Small intestine (tissue), 7 donors: ENCODE measurements at regions not wholly inside any gene's neighbourhood (a gene's known extent, or its start where the extent isn't known, plus 50 kb on each side); places are given as distances from the start of the nearest gene placed in this dataset.

Experiments used
- DNase-seq, 2 donors: peaks; one replicate each; pipeline versions ENCODE4 v3.0.0 to v3.0.0-alpha.2; 2013
- FAIRE-seq: peaks from 2 replicates; lab custom pipeline; 2012; peaks lifted over from hg19 to GRCh38; lab: Jason Lieb, UNC
- H3K27ac ChIP-seq, 3 donors: one replicate each; pipeline ENCODE4 v1.5.1; 2013; ENCODE audit warnings: low read length in 2 of 3, mild to moderate bottlenecking in 2 of 3, control low read depth in 1 of 3, inconsistent platforms in 1 of 3, low read depth in 1 of 3, moderate library complexity in 1 of 3
- H3K27me3 ChIP-seq, 3 donors: one replicate each; pipeline ENCODE4 v1.6.1; 2013; ENCODE audit warnings: low read length in 3 of 3, inconsistent platforms in 1 of 3; ENCODE audit not compliant: control insufficient read depth in 3 of 3, insufficient read depth in 3 of 3
- H3K36me3 ChIP-seq, 3 donors: one replicate each; pipeline ENCODE4 v1.6.1; 2013; ENCODE audit warnings: low read length in 3 of 3, inconsistent platforms in 1 of 3, low read depth in 1 of 3, mild to moderate bottlenecking in 1 of 3, moderate library complexity in 1 of 3; ENCODE audit not compliant: control insufficient read depth in 3 of 3, insufficient read depth in 2 of 3
- H3K4me1 ChIP-seq, 3 donors: one replicate each; pipeline ENCODE4 v1.6.1; 2013; ENCODE audit warnings: low read length in 2 of 3, inconsistent platforms in 1 of 3, low read depth in 1 of 3, mild to moderate bottlenecking in 1 of 3, moderate library complexity in 1 of 3; ENCODE audit not compliant: control insufficient read depth in 3 of 3, insufficient read depth in 2 of 3
- H3K4me3 ChIP-seq, 3 donors: one replicate each; pipeline ENCODE4 v1.5.1; 2013; ENCODE audit warnings: low read length in 3 of 3, control low read depth in 1 of 3, inconsistent platforms in 1 of 3, low read depth in 1 of 3, mild to moderate bottlenecking in 1 of 3, moderate library complexity in 1 of 3
- H3K9me3 ChIP-seq, 2 donors: one replicate each; pipeline ENCODE4 v1.6.1; 2013; ENCODE audit warnings: low read depth in 1 of 2, low read length in 1 of 2; ENCODE audit not compliant: control insufficient read depth in 2 of 2, insufficient read depth in 1 of 2
- WGBS, 3 donors: extraction: QIAGEN DNeasy Blood & Tissue Kit; methylation state at CpG; one replicate each; pipeline ENCODE4 v1.1.7; 2013; 5-methylcytosine and 5-hydroxymethylcytosine counted together
- donor health status: healthy with polysubstance abuse.
- donor health status: control.
- donor health status: control.
- donor health status: Bipolar disorder and iron deficiency.
- donor health status: healthy.

DNA sequence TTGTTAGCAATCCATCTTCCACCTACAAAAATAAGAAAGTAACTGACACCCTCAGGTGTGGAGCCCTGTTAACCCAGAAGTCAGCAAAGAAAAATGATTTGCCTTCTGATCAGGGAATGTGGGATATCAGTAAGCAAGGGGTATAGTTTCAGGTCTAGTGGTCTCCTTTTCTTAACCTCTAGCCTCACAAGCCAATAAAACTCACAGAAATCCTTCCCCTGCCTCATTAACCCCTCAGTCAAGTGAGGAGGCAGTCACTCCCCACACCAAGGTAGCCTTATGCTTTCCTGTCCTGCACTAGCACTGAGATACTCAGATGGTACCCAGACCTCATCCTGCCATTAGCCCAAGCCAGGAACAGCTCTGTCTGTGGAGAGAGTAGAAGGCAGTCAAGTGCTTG, 103.4 kb upstream of the VASH1 start:
- H3K9me3 ChIP-seq = peaks cover 0 to 14% of the 10 kb centered on the region in 2 donors
- FAIRE-seq (no peak), DNase-seq (no peak)
- H3K27ac ChIP-seq = no peak overlapping the region
- no peaks in the 10 kb centered on the region for H3K36me3 ChIP-seq
- H3K27me3 ChIP-seq = peaks cover 0 to 2% (median 0%) of the 10 kb centered on the region in 3 donors
- H3K4me1 ChIP-seq = no peaks in the 10 kb centered on the region
- no peak overlapping the region for H3K4me3 ChIP-seq

DNA sequence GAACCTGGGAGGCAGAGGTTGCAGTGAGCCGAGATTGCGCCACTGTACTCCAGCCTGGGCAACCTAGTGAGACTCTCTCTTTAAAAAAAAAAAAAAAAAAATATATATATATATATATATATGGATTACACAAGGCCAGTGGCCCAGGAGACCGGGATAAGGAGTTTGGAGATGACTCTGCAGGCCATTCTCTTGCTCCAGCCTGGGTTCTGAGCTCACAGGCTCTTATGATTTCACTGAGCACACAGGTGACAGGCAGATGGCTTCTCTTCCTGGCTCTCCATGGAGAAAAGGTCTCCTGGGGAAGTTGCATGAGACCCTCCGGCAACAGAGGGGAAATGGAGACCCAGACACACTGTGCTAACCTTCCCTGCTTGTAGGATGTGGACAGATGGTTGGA, 98.7 kb upstream of the VASH1 start:
- WGBS, 3 donors = 69 to 86% (median 72%) methylated on average over 4 of the region's 4 CpGs
- FAIRE-seq = no peak
- no peak overlapping the region for H3K27ac ChIP-seq

DNA sequence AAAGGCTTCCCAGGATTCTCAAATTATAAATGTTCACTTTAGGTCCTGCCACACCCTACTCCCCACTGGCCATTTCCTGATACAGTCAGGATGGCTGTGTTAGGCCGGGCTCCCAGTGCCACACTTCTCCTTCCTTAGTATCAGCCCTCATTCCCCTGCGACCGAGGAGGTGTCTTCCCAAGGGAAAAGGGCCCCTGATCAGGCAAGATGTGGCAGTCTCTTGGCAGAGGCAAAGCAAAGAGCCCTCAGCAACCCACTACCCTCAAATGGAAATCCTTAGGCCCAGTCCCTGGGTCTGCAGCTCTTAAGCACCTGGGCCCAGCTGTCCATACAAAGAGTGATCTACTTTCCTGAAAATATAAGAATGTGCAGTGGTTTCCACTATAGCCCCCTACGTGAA, 96.5 kb upstream of the VASH1 start:
- 66 to 75% (median 69%) methylated on average over 4 of the region's 4 CpGs for WGBS, 3 donors
- no peaks in the 10 kb centered on the region for H3K4me1 ChIP-seq
- H3K9me3 ChIP-seq = peaks cover 1 to 9% of the 10 kb centered on the region in 2 donors
- H3K36me3 ChIP-seq = no peaks in the 10 kb centered on the region
- H3K27ac ChIP-seq = no peak overlapping the region
- FAIRE-seq (no peak), DNase-seq (no peak)
- no peak overlapping the region for H3K4me3 ChIP-seq
- peaks cover 0 to 3% (median 0%) of the 10 kb centered on the region in 3 donors for H3K27me3 ChIP-seq

More for the DNA sequence above, 98.7 kb upstream of the VASH1 start:
- DNase-seq = no peak
- H3K27me3 ChIP-seq = no peaks in the 10 kb centered on the region
- no peaks in the 10 kb centered on the region for H3K36me3 ChIP-seq
- H3K4me3 ChIP-seq = no peak overlapping the region
- H3K9me3 ChIP-seq = peaks cover 0 to 14% of the 10 kb centered on the region in 2 donors
- H3K4me1 ChIP-seq = no peaks in the 10 kb centered on the region

DNA sequence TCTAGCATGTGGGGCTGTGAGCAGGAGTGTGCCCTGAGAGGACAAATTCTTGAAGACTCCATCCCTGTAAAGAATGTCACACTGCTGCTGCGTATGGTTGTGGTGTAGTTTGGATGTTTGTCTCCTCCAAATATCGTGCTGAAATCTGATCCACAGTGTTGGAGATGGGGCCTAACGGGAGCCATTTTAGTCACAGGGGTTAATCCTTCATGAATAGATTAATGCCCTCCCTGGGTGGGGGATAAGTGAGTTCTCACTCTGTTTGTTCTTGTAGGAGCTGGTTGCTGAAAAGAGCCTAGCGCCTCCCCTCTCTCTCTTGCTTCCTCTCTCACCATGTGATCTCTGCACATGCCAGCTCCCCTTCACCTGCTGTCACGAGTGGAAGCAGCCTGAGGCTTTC, 94.5 kb upstream of the VASH1 start:
- Histone ChIP-seq H3K27ac (no peak overlapping the region), H3K27me3 (peaks cover 0 to 3% (median 0%) of the 10 kb centered on the region in 3 donors), H3K36me3 (no peaks in the 10 kb centered on the region), H3K4me1 (no peaks in the 10 kb centered on the region), H3K4me3 (no peak overlapping the region), H3K9me3 (peaks cover 1 to 7% of the 10 kb centered on the region in 2 donors)
- WGBS, 3 donors = 42 to 46% (median 45%) methylated on average over 5 of the region's 5 CpGs
- DNase-seq = no peak
- no peak for FAIRE-seq

DNA sequence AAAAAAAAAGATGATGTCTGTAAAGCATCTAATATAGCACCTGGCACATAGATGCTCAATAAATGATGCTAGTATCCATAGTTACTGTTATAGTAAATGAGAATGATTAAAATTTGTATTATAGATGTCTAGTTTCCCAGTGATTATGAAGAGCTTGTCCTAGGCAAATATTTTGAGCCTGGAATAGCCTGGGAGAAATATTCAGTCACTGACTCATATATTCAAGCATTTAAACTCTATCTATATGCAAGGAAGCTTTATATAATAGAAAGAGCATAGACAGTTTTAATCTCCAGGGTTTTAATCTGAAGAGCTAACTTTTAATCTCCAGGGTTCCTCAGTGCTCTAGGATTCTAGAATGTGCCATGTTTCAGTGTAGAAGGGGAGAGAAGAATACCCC, 91.5 kb upstream of the VASH1 start:
- H3K4me3 ChIP-seq = no peak overlapping the region
- no peak overlapping the region for H3K27ac ChIP-seq
- DNase-seq (no peak), FAIRE-seq (no peak)
- no peaks in the 10 kb centered on the region for H3K4me1 ChIP-seq
- no peaks in the 10 kb centered on the region for H3K36me3 ChIP-seq
- peaks cover 1 to 7% of the 10 kb centered on the region in 2 donors for H3K9me3 ChIP-seq
- H3K27me3 ChIP-seq = peaks cover 0 to 5% (median 2%) of the 10 kb centered on the region in 3 donors

DNA sequence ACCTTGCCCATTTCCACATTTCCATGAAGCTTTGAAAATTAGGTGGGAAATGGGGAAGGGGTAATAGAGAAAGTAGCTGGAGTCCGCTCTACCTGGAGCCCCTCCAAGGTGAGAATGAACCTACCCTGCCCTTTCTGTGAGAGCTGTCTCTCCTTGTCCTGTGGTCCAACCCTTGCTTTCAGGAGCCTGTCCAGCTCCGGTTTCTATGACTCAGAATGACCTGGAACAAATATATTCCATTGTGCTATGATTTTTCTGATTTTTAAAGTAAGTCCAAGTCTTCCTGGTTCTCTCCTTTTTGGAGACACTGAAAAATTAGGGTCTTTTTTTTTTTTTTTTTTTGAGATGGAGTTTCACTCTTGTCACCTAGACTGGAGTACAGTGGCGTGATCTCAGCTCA, 89.1 kb upstream of the VASH1 start:
- Histone ChIP-seq H3K36me3 (no peaks in the 10 kb centered on the region), H3K27ac (no peak overlapping the region), H3K9me3 (peaks cover 1 to 7% of the 10 kb centered on the region in 2 donors), H3K4me3 (no peak overlapping the region), H3K4me1 (no peaks in the 10 kb centered on the region), H3K27me3 (peaks cover 0 to 5% (median 2%) of the 10 kb centered on the region in 3 donors)
- no peak for DNase-seq
- FAIRE-seq = no peak
- 83 to 92% (median 91%) methylated on average over 3 of the region's 3 CpGs for WGBS, 3 donors

DNA sequence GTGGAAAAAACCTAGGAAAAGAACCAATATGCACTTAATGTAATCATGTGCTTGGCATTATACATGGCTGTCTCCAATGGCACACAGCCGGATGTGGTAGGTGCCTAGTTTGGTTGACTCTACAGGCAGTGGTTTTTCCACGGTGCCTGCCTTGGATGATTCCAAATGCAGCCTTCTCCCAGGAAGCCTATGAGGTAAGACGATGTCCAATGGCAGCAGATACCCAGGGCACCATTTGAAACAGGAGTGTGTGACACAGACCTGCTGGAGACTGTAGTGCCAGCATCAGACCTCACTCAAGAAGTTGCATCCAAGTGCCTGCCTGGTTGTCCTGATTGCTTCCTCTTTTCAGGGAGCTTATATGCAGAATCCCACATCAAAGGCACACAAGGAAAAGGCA, 88.0 kb upstream of the VASH1 start:
- no peaks in the 10 kb centered on the region for H3K36me3 ChIP-seq
- H3K27me3 ChIP-seq = peaks cover 0 to 5% (median 2%) of the 10 kb centered on the region in 3 donors
- no peak for FAIRE-seq
- H3K9me3 ChIP-seq = peaks cover 1 to 7% of the 10 kb centered on the region in 2 donors
- H3K27ac ChIP-seq = no peak overlapping the region
- no peak overlapping the region for H3K4me3 ChIP-seq
- DNase-seq = no peak
- WGBS, 3 donors = 88 to 92% (median 89%) methylated on average over 3 of the region's 3 CpGs
- H3K4me1 ChIP-seq = no peaks in the 10 kb centered on the region

DNA sequence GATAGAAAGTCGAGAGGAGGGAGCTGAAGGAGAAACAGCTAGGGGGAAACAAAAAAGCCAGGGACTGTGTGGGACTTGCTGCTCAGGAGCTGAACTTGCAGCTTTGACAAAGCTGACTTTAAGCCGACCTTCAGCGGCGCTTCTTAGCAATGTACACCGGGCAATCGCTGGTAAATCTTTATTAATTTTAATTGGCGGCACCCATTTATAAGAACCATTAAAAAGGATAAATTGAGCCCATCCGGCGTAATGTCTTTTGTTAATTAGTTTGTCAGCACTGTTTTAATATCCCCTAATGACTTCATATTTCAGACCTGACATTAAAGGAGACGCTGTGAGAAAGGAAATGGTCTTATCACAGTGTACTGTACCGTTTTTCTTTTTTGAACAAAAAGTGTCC, 86.2 kb upstream of the VASH1 start:
- no peak overlapping the region for H3K4me3 ChIP-seq
- no peak for FAIRE-seq
- WGBS, 3 donors = 73 to 78% (median 73%) methylated on average over 11 of the region's 11 CpGs
- no peak for DNase-seq
- H3K4me1 ChIP-seq = no peaks in the 10 kb centered on the region
- peaks cover 0 to 2% (median 2%) of the 10 kb centered on the region in 3 donors for H3K27me3 ChIP-seq
- H3K27ac ChIP-seq = no peak overlapping the region
- H3K9me3 ChIP-seq = no peaks in the 10 kb centered on the region
- H3K36me3 ChIP-seq = no peaks in the 10 kb centered on the region

DNA sequence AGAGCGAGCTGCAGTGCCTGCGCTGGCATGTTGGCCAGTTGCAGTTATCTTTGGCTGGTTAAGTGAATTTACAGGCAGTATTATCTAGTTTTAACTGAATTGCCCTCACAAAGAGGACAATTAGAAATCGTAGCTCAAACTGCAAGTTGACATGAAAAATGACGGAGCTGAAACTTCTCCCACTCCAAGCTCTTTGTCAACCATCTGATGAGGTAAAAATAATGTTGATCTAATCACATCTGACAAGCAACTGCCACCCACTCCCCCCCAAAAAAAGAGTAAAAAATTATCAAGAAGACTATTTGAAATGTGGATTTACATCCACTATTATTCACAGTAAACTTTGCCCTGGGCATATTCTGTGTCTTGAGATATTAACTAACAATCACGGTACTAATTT, 84.7 kb upstream of the VASH1 start:
- Histone ChIP-seq H3K4me3 (no peak overlapping the region), H3K27ac (no peak overlapping the region), H3K9me3 (no peaks in the 10 kb centered on the region), H3K36me3 (no peaks in the 10 kb centered on the region), H3K27me3 (peaks cover 0 to 2% (median 2%) of the 10 kb centered on the region in 3 donors), H3K4me1 (no peaks in the 10 kb centered on the region)
- FAIRE-seq (no peak), DNase-seq (no peak)
- WGBS, 3 donors = 31 to 67% (median 59%) methylated on average over 5 of the region's 5 CpGs
